AG09309 (cell line): ENCODE measurements at regions not wholly inside any gene's neighbourhood (a gene's known extent, or its start where the extent isn't known, plus 50 kb on each side); places are given as distances from the start of the nearest gene placed in this dataset.
"Not testable (repeated sequence)": the region's sequence is repeated elsewhere in the genome, so short reads cannot be mapped to it uniquely, and the experiment has no call there.

ENCODE experiments used
- DNase-seq: peaks from one replicate; pipeline ENCODE4 v3.0.0-alpha.2; 2010; ENCODE audit warnings: low read depth
- H3K4me3 ChIP-seq: 2 replicates; pipeline ENCODE4 v1.5.1; 2011; ENCODE audit warnings: mild to moderate bottlenecking, low read depth, low read length, moderate library complexity; ENCODE audit not compliant: control insufficient read depth
- CTCF ChIP-seq: IDR thresholded peaks from 2 replicates; pipeline ENCODE4 v1.5.1; 2011; ENCODE audit warnings: mild to moderate bottlenecking, low read depth, low read length, inconsistent platforms; ENCODE audit not compliant: insufficient read depth, control insufficient read depth; ENCODE audit errors: missing control alignments

DNA sequence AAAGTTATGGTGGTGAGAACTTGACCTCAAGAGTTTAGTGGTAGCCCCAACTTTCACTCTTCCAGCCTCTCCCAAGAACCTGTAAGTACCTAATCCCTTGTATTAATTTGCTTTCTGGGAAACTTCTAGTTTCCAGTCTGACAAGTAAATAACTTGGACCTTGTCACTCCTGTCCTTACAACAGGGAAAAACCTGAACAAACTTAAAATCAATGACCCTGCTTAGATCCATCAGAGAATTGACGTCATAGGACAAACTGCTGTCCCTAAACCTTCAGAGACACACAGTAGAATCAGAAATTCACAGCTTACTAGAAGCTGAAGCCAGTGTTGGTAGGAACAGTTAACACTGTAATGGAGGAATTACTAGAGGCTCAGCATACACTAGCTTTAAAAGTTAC, 60.0 kb upstream of the DCLK2 start:
- no peak overlapping the region for H3K4me3 ChIP-seq
- no peak for TF ChIP-seq CTCF
- no peak for DNase-seq

DNA sequence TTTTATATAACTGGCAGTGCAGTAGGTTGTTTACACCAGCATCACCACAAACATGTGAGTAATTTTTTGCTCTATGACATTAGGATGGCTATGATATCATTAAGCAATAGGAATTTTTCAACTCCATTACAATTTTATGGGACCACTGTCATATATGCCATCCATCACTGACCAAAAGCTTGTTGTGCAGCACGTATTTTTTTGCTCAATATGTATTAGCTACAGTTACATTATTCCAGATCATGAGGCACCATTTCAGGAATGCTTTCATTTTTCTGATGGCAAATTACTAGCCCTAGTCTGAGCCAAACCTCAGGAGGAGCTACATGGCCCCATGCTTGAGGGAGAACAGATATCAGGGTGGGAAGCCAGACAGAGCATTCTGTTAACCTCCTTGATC, 56.8 kb upstream of the DCLK2 start:
- TF ChIP-seq CTCF = no peak
- no peak overlapping the region for H3K4me3 ChIP-seq
- DNase-seq = no peak

DNA sequence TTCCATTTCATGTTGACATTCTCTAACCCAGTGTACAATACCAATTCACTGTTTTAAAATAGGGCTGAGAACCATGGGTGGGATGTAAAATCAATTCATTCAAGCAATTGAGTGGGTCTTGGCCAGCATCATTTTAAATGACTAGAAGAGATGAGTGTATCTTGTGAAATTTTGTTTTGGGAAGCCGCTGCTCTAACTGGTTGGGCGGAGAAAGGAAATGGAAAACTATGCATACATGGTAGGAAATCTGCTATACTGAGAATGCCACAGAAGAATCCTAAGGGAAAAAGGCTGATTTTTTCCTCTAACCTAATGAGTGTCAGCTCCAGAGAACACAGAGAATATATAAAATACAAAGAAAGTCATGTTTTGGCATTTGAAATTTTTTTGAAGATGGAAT, 54.8 kb upstream of the DCLK2 start:
- H3K4me3 ChIP-seq = no peak overlapping the region
- no peak for TF ChIP-seq CTCF
- DNase-seq = no peak

GRCh38 chr4:150026987-150027386, 51.3 kb upstream of the DCLK2 start:
- H3K4me3 ChIP-seq, DNase-seq: not testable (repeated sequence)
